HEK293T (cell line): ENCODE measurements at regions not wholly inside any gene's neighbourhood (a gene's known extent, or its start where the extent isn't known, plus 50 kb on each side); places are given as distances from the start of the nearest gene placed in this dataset.

Experiments used
- CTBP1 ChIP-seq: fragments of 450-650 bp; IDR thresholded peaks from 2 replicates; pipeline ENCODE4 v1.6.1; 2016; ENCODE audit warnings: borderline replicate concordance
- SP1 ChIP-seq: fragments of 450-650 bp; IDR thresholded peaks from 2 replicates; pipeline ENCODE4 v1.6.1; 2017
- SUZ12 ChIP-seq: fragments of 450-650 bp; IDR thresholded peaks from 2 replicates; pipeline ENCODE4 v1.6.1; 2016; ENCODE audit warnings: mild to moderate bottlenecking

- TF ChIP-seq SUZ12, result no peak
- TF ChIP-seq CTBP1, result no peak
- no peak for TF ChIP-seq SP1
Observed at GRCh38 chr17:20783091-20783490, 203.6 kb downstream of the CDRT15L2 start.
